ENCODE measurements at regions not wholly inside any gene's neighbourhood (a gene's known extent, or its start where the extent isn't known, plus 50 kb on each side); places are given as distances from the start of the nearest gene placed in this dataset.

- TF ChIP-seq NFXL1 (IDR thresholded peaks at IDR 0.05; ENCODE audit: borderline replicate concordance), result no peak
Observed at GRCh38 chr10:30151581-30152389, 92.4 kb upstream of the JCAD start (continued).

- WGBS (ENCODE audit: insufficient coverage, insufficient replicate concordance, low lambda C conversion rate, missing lambda C conversion rate), result 13% methylated on average over 2 of the region's 2 CpGs
- CTCF ChIA-PET, result no interaction called here
- H2AFZ ChIP-seq (ENCODE audit: control insufficient read depth, low read depth, low read length), result no peak overlapping the region
Observed at GRCh38 chr10:30141423-30141822, 82.0 kb upstream of the JCAD start.

More at GRCh38 chr10:30141423-30141822, 82.0 kb upstream of the JCAD start:
- ChIA-PET RAD21 (ENCODE audit: unreplicated experiment) (no interaction called here), POLR2A (no interaction called here), SMC1A (ENCODE audit: uncharacterized antibody, unreplicated experiment) (no interaction called here)
- H3K27me3 ChIP-seq (replicated peaks in 1 of 2; ENCODE audit: control insufficient read depth in 2 of 2, insufficient read depth in 2 of 2, low read length in 1 of 2), result no peaks in the 10 kb centered on the region
- no peak overlapping the region for H3K27ac ChIP-seq (ENCODE audit: control insufficient read depth, insufficient read depth)
- H3K9ac ChIP-seq (ENCODE audit: control insufficient read depth, insufficient read depth, low read length), result no peak overlapping the region
- no peaks in the 10 kb centered on the region for H3K79me2 ChIP-seq (ENCODE audit: control insufficient read depth, insufficient read depth, low read length)
- FAIRE-seq (no peak), DNase-seq (ENCODE audit: low read depth, low spot score) (no peak), ATAC-seq (no peak)
- H3K36me3 ChIP-seq (ENCODE audit: control insufficient read depth in 2 of 2, insufficient read depth in 2 of 2, low read length in 1 of 2), result no peaks in the 10 kb centered on the region
- no peaks in the 10 kb centered on the region for H3K4me1 ChIP-seq (ENCODE audit: control insufficient read depth, insufficient read depth, low read length)
- BruUV-seq (replicated peaks), result no TSS peak
- TF ChIP-seq IRF3 (IDR thresholded peaks at IDR 0.05) (no peak), IRF4 (IDR thresholded peaks at IDR 0.05; ENCODE audit: low read depth, low read length) (no peak), HDGF (IDR thresholded peaks at IDR 0.05) (no peak), ZNF622 (IDR thresholded peaks at IDR 0.05) (no peak), SUPT20H (IDR thresholded peaks at IDR 0.05; ENCODE audit: borderline replicate concordance, control insufficient read depth, low read depth, low read length) (no peak), NKRF (conservative IDR thresholded peaks at IDR 0.05) (no peak), HSF1 (IDR thresholded peaks at IDR 0.05; ENCODE audit: low read depth, low read length) (no peak), TCF3 (IDR thresholded peaks at IDR 0.05; ENCODE audit: borderline replicate concordance, insufficient read depth, low read depth, low read length) (no peak), SRF (IDR thresholded peaks at IDR 0.05; ENCODE audit: low read depth in 2 of 2, low read length in 2 of 2) (no peak), ASH2L (IDR thresholded peaks at IDR 0.05; ENCODE audit: borderline replicate concordance, low read depth) (no peak)
- H3K4me3 ChIP-seq, result no peak overlapping the region
- intact Hi-C loops (cut with micrococcal nuclease; ENCODE audit: unreplicated experiment), result no loop called here
- in situ Hi-C loops (cut with MboI), result no loop called here
- no peaks in the 10 kb centered on the region for H3K9me3 ChIP-seq (replicated peaks; ENCODE audit: control insufficient read depth, insufficient read depth, low read length)
- no peaks in the 10 kb centered on the region for H4K20me1 ChIP-seq (ENCODE audit: control insufficient read depth, insufficient read depth)
- no peak overlapping the region for H3K4me2 ChIP-seq (ENCODE audit: control insufficient read depth, insufficient read depth)

Data from GM12878 (cell line).